ENCODE measurements at regions not wholly inside any gene's neighbourhood (a gene's known extent, or its start where the extent isn't known, plus 50 kb on each side); places are given as distances from the start of the nearest gene placed in this dataset.

DNA sequence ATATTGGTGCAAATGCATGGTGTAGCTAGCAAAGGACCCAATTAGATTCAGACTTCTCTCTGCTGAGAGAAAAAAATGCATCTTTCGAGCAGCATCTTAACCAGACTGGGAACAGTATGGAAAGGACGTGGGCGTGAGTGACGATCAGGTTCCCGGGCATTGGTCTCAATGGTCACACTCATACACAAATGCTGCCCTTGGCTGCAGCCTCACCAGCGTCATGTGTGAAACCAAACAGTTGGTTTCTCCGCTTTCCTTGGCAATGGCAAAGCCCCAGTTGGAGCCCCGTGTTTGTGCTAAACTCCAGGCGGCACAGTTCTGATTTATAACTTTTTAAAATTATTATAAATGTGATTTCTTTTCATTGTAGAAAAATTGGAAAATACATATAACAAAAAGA is 237.8 kb downstream of the SEC61B start:
- intact Hi-C loops (cut with DNase I, micrococcal nuclease): no loop called here
- ATAC-seq (no peak), DNase-seq (no peak)

DNA sequence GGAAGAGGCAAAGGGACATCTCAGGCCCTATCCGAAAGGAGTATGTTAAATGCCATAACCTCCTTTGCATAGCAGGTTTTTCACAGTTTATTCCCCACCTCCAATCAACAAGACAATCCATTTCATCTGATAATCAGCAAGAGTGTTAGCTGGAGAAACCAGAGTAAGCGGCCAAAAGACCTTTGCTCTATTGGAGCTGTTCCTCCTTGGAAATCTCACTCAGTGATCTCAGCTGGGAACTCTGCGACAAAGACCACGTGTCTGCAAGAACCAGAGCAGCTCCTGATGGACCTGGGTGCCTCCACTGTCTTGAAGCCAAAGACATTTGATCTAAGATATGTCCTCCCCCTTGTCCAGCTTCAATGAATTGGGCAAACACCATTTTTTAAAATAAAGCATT is 241.0 kb downstream of the SEC61B start:
- intact Hi-C loops (cut with DNase I, micrococcal nuclease): no loop called here
- ATAC-seq: no peak
- no peak for DNase-seq

DNA sequence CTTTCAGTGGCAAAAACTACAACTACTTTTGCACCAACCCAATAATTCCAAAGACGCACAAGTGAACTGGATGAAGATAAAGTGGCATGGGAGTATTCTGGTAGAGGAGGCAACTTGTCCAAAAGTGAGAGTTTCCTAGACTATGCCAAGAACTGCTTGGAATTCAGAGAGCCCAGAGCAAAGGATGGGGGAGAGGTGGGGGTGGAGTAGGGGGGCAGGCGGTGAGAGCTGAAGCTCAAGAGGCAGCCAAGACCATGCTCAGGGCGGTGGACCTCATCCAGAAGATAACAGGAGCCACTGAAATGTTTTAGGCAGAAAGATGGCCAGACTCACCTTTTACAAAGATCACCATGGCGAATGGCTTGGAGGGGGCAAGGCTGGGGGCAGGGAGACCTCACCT is 242.5 kb downstream of the SEC61B start:
- DNase-seq: no peak
- ATAC-seq: no peak
- intact Hi-C loops (cut with DNase I, micrococcal nuclease): no loop called here

DNA sequence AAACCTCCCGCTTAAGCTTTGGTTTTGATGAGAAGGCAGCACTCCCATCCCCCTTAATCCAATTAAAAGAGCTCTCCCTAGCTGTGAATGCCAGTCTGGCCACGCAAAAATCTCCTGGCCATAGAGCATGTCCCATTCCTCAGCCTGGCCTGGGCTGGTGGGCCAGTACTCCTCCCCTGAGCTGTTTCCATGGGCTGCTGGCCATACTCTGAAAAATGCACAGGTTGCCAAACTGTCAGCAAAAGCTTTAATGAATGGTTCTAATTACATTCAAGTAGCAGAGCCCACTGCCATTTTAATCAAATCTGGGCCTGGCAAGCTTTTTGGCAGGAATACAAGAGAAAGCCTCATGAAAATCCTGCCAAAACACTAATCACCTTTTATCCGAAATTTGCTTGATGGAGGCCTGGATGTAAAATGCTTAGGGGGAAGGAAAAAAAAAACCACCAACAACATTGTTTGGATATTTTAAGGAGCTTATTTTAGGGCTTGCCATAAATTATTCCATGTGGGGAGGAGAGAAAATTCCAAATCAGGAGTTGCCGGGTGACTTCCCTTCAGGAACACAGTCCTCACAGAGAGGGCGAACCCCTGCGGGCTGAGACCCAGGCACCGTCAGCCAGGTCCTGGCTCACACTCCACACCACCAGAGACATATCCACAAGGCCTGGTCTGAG is 243.3 kb downstream of the SEC61B start:
- DNase-seq (no peak), ATAC-seq (no peak)

DNA sequence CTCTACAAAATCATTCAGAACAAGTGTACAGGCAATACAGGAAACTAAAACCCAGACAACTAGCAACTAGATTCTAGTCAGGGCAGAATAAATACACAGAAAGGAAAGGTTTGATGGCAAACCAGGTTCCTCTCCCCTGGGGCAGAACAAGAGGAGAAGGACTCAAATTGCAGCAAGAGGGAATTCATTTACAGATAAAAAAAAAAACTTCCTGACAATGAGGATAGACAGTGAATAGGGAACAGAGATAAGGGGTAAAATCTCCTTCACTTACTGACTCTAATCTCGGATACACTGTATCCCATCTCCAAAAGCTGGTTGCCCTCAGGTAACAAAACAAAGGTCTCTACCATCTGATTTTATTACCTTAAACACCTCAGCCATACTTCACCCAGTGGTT is 244.0 kb downstream of the SEC61B start:
- intact Hi-C loops (cut with DNase I, micrococcal nuclease): no loop called here
- DNase-seq (no peak), ATAC-seq (no peak)

More for the DNA sequence above, 243.3 kb downstream of the SEC61B start:
- intact Hi-C loops (cut with DNase I, micrococcal nuclease): no loop called here

DNA sequence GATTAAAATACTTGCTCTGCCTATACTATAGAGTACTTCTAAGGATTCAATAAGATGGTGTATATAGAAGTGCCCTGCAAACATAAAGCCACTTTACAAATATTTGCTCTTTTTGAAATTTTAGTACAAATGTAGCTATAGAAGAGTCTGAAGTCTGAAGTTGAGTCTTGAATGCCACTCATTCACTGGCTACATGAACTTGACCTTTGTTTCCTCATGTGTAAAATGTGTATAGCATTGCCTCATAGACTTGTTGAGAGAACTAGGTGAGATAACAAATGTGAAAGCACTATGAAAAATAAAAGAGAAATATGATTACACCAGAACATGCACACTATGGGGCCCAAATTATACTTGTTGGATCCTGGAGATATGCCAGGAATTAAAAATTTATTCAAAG is 244.7 kb downstream of the SEC61B start:
- intact Hi-C loops (cut with DNase I, micrococcal nuclease): no loop called here
- DNase-seq: no peak
- no peak for ATAC-seq

DNA sequence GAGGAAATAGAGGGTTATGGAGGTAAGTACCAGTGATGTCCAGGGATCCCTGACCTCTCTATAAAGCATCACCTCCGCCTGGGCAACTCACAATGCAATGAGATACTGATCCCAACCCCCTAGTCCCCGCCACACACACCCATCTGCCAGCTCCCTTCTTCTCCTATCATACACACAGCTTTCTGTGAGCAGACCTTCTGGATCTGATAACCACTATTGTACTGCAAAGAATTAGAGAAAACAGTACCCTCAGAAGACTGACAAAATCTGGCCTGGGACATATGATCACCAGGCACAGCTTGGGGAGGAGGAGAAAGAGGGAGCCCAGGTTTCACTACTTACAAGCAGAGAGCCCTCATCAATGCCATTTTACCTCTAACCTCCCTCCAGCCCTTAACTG is 249.0 kb downstream of the SEC61B start:
- no peak for DNase-seq
- intact Hi-C loops (cut with DNase I, micrococcal nuclease): no loop called here
- no peak for ATAC-seq

DNA sequence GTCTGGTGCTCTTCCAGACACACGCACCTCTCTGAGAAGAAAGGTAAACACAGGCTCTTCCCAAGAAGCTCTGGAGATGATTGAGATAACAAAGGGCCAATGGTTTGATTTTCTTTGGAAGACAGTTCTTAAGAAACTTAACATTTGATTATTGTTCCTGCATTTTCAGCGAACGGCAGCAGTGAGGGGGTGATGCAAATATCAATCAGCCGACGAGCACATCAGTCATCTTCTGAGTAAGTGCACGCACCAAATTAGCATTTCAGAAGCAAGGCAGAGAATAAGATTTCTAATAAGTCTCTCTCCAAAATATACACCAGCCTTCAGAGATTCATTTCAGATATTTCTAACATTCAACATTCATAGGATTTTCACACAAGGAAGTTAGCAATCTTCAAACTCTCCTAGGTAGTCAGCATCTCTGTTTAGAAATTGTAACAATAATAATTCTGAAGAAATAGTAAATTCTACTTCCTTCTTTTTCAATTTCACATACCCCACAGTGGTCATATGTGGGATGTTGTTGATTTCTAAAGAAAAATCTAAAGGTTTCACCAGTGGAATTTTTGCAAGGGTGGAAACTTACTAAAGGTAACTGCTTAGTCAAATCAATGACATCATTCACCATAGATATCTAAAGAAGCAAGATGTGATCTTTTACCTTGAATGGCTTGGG is 250.3 kb downstream of the SEC61B start:
- intact Hi-C loops (cut with DNase I, micrococcal nuclease): no loop called here
- DNase-seq: no peak

DNA sequence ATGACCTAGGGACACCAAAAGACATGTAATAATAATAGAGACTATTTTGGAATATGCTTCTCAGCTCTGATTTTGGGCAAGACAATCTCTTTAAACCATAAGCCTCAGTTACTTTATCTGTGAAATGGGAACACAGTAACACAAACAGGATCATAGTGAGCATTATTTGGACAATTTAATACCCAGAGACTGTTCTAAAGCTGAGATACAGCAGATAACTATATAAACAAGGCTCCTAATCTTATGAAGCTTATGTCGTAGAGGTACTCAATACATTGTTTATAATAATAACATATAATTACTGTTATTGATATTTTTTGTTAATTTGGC is 250.8 kb downstream of the SEC61B start:
- intact Hi-C loops (cut with DNase I, micrococcal nuclease): no loop called here
- no peak for ATAC-seq
- no peak for DNase-seq

More for the DNA sequence above, 250.3 kb downstream of the SEC61B start:
- no peak for ATAC-seq

DNA sequence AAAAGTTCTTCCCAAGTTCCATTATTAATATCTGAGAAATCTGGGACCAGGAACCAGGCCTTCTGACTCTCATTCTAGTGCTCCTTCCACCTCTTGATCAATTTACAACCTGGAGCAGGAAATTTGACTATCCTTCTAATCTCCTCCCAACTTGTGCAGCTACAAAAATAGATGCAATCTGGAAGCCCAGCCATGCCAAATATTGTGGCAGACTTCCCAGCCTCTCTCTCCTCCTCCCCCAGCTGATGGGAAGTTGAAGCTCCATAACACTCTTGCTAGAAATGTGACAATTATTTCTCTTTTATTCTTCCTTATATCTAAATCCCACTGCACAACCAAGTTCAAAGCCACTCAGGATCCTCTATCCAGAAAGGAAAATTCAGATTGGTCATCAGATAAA is 252.1 kb downstream of the SEC61B start:
- no peak for ATAC-seq
- no peak for DNase-seq
- intact Hi-C loops (cut with DNase I, micrococcal nuclease): no loop called here

DNA sequence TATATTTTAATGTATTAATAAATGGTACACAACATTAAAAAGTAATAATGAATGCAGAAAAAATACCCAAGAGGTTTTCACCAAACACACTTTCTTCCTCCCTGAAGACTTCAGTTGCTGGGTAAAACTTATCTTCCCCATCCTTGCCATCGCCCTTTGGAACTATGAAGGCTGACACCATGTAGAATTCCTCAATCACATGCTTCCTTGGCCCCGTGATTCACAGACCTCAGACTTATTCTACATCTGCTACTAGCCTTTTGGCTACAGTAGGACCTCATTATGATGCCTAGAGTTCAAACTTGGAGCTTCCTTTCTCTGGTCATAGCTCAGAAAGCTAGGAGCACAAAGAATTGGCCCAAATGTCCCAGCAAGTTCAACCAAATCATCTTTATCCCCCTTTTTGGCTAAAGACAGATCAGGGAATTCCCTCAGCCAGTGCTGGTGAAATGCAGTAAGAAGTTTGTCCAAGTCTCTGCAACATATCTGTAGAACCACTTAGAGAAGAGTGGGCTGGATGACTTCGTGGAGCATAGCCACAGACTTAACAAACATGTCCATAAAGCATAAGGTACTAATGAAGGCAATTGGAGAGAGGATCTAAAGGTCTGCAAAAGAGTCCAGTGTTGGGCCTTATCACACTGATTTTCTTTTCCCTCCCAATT is 253.5 kb downstream of the SEC61B start:
- ATAC-seq (no peak), DNase-seq (no peak)
- intact Hi-C loops (cut with DNase I, micrococcal nuclease): no loop called here

DNA sequence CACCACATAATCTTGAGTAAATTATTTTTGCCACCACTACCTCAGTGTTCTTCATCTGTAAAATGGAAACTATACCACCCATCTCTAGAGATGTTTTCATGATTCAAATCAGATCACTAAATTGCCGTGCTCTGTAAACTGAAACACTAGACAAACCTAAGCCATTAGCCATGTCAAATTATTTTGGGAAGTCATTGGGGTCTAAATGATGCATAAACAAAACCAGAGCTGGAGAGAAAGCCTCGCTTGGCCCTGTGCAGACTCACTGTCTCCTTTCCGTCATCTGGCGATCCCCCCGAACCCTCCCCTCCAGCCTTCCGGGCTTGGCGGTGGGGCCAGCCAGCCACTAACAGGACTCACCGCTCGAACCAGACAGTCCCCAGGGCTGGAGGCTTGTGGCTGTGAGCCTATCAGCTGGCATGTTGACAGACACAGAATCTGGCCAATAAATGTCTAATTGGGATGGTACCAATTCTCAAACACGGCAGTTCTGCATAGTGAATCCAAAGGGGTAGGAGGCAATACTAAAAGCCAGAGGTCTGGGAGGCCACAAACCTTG is 256.5 kb downstream of the SEC61B start:
- intact Hi-C loops (cut with DNase I, micrococcal nuclease): no loop called here
- no peak for DNase-seq
- ATAC-seq: no peak

DNA sequence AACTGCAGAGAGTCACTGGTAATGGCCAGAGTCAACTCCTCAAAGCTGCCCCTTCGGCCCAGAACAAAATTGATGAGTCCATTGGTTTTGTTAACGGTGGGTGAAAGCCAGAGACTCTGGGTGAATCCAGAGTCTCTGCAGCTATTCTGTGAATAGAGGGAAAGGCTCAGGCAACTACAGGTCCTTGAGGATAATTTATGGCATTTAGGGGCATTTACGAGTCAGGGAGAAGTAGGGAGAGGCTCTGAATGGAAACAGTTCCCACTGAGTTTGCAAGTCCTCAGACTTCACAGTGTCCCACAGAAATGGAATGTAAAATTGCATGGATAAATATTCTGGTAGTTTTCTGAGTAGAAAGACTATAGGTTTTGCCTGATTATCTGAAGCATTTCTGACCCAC is 257.8 kb downstream of the SEC61B start:
- no peak for DNase-seq
- no peak for ATAC-seq
- intact Hi-C loops (cut with DNase I, micrococcal nuclease): no loop called here

DNA sequence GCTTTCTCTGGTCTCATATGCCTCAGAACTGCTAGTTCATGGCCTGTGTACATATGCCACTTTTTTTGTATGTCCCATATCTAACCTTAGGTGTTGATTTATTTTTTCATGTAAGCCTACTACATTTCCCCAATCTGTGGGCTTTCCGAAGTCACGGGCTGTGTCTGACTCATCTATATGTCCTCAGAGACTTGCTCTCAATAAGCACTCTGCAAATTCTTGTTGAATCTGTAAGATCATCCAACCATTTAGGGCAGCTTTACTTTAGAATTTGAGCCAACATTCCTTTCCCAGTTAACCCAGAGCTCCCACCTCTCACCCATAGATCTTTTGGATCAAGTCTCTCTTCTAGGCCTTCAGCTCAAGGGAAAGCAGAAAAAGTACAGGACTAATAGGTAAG is 263.4 kb downstream of the SEC61B start:
- DNase-seq (no peak), ATAC-seq (no peak)
- intact Hi-C loops (cut with DNase I, micrococcal nuclease): no loop called here

DNA sequence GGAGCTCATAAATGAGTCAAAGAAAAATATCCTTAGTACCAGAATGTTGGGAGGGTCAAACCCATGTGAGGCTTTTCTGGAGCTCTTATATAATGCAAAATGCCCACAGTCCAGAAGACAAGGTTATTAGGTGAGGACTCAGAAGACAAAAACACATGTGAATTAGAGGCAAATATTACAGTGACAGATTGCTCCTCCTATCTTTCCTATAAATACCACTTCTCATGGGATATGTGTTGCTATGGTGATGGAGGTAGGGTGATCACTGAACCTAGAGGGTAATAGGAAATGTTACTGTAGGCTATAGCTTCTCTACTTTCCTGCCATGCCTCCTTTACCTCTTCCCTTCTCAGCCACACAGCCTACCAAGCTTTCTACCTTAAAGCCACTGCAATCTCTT is 264.6 kb downstream of the SEC61B start:
- ATAC-seq: no peak
- no peak for DNase-seq
- intact Hi-C loops (cut with DNase I, micrococcal nuclease): no loop called here

DNA sequence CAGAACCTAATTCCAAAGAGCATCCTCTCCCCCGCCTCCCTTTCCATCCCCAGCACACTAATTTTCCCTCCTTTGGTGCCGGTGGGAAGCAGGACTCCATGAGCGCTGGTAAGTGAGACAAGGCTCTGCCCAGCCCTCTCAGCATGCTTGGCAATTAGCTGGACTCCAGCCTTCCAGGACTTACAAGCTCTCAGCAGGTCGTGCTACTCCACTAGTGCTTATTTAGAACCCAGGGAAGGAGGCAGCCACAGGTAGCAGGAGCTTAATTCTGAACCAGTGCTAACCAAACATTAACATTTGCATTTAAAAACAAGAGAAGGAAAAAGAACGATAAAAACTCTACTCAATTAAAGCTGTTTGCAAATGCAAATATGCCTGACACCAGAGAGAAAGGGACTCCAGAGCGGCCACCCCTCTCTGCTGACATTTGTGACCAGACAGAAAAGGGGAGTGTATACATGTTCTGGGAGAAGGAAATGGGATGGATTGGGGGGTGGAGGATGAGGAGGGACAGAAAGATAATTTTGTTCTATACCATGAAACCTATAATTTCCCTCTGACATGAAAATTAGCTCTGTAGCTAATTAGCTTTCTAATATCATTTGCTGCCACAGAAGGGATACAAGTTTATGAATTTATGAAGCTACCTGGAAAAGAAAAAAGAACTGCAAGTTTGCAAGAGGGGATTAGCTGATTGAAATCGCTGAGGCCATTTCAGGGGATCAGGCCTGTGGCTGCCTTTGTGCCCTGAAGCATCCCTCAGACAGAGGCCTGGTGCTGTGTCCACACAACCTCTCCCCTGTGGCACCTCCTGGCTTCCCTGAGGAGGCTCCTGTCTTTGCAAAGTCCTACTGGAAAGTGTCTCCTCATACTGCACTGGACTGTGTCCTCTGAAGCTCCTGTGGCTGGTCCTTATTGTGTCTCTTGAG is 266.3 kb downstream of the SEC61B start:
- intact Hi-C loops (cut with DNase I, micrococcal nuclease): no loop called here
- no peak for ATAC-seq
- DNase-seq: no peak

DNA sequence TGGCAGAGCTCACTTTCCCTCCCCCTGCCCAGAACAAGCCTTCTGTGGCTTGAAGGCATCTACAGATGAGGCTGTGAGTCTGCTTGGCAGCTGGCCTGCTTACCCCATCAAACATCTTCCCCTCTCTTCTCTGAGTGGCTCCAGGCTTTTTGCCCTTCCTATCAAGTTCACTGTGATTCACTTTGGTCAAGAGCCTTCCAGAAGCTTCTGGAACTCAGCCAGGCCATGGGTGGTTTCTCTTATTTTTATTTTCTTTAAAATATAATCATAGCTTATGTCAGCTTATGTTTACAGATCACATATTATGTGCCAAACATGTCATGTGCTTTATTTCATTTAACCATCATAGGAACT is 267.0 kb downstream of the SEC61B start:
- intact Hi-C loops (cut with DNase I, micrococcal nuclease): no loop called here
- ATAC-seq (no peak), DNase-seq (no peak)

DNA sequence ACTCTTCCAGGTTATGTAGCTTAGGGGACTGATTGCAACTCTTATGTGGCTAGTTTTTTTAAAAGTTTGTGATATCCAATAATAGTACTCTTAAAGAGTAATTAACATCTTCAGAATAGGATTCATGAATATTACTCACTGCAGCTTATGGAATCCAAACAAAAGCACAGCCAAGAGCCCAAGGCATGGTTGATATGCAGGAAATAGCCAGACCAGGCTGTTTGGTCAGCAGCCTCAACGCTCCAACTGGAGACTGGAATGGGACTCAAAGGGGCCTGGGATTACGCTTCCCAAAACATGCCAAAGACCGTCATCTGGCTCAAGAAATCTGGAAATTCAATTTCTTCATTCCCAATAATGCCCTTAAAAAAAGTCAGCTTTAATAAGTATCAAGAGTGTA is 268.6 kb downstream of the SEC61B start:
- no peak for ATAC-seq
- intact Hi-C loops (cut with DNase I, micrococcal nuclease): no loop called here
- DNase-seq: no peak

DNA sequence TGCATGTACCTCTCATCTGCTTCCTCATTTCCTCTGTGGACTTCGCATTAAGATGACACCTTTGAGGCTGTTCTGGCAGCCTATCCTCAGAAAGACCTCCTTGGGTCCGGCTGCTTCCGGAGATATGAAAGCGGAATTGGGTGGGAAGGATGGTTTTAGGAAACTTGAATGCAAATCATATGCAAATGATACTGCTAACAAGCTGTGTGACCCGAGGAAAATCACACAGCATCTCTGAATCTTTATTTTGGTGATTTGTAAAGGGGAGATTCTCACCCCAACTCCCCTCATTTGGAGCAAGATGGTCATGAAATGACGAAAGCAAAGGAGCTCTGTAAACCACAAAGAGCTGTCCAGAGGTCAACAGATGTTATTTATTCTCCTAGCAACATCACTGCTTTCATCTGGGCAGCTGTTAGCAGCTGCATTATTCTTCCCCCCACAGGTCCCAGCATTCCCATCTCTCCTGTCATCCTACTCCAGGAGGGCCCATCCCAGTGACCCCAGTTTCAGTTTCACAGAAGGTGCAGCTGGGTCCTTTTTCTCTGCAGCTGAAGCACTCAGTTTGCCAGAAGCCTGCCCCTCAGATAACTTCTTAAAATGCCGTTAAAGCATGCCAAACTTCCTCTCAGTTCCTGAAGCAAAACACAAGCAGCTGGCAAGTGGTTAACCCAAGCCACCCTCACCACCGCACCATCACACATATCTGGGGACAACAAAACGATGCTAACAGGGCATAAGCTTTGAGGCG is 269.5 kb downstream of the SEC61B start:
- ATAC-seq: no peak
- intact Hi-C loops (cut with DNase I, micrococcal nuclease): no loop called here
- no peak for DNase-seq

Measured in left colon (tissue), 2 donors.